GM19467 (cell line): ENCODE measurements at regions not wholly inside any gene's neighbourhood (a gene's known extent, or its start where the extent isn't known, plus 50 kb on each side); places are given as distances from the start of the nearest gene placed in this dataset.

Experiments
- ATAC-seq: cut with Tn5 transposase; IDR thresholded peaks from one replicate; pipeline ENCODE4 v1.9.1; 2021; ENCODE audit warnings: mild to moderate bottlenecking, moderate library complexity; ENCODE audit not compliant: unreplicated experiment

- no peak for ATAC-seq
These were observed 177.0 kb upstream of the PRDM1 start for GRCh38 chr6:105909106-105909505.

- ATAC-seq: no peak
These were observed 178.1 kb upstream of the PRDM1 start for GRCh38 chr6:105907991-105908390.

GRCh38 chr6:105907301-105907700 is 178.8 kb upstream of the PRDM1 start:
- no peak for ATAC-seq

- ATAC-seq: no peak
These were observed 183.6 kb upstream of the PRDM1 start for GRCh38 chr6:105902401-105903031.

GRCh38 chr6:105901583-105901982 is 184.6 kb upstream of the PRDM1 start:
- no peak for ATAC-seq

GRCh38 chr6:105900125-105900937 is 185.8 kb upstream of the PRDM1 start:
- no peak for ATAC-seq

- peak; percentile 58 for ATAC-seq
These were observed 187.8 kb upstream of the PRDM1 start for GRCh38 chr6:105898286-105898685.

- no peak for ATAC-seq
These were observed 189.0 kb upstream of the PRDM1 start for GRCh38 chr6:105897131-105897530.

GRCh38 chr6:105896821-105897095 is 189.4 kb upstream of the PRDM1 start:
- no peak for ATAC-seq

GRCh38 chr6:105896052-105896820 is 189.9 kb upstream of the PRDM1 start:
- ATAC-seq: no peak

GRCh38 chr6:105894556-105894955 is 191.6 kb upstream of the PRDM1 start:
- no peak for ATAC-seq

GRCh38 chr6:105893741-105894140 is 192.4 kb upstream of the PRDM1 start:
- ATAC-seq: no peak

GRCh38 chr6:105892577-105893262 is 193.4 kb upstream of the PRDM1 start:
- ATAC-seq: peak; percentile 88

- no peak for ATAC-seq
These were observed 195.5 kb upstream of the PRDM1 start for GRCh38 chr6:105890521-105891244.

GRCh38 chr6:105889902-105890301 is 196.2 kb upstream of the PRDM1 start:
- no peak for ATAC-seq

- ATAC-seq: no peak
These were observed 199.2 kb upstream of the PRDM1 start for GRCh38 chr6:105886814-105887544.

- no peak for ATAC-seq
These were observed 199.9 kb upstream of the PRDM1 start for GRCh38 chr6:105886066-105886813.

- no peak for ATAC-seq
These were observed 201.7 kb upstream of the PRDM1 start for GRCh38 chr6:105884426-105884825.

- no peak for ATAC-seq
These were observed 202.1 kb upstream of the PRDM1 start for GRCh38 chr6:105884011-105884410.
